Mesendoderm (in vitro differentiated cells): ENCODE measurements at regions not wholly inside any gene's neighbourhood (a gene's known extent, or its start where the extent isn't known, plus 50 kb on each side); places are given as distances from the start of the nearest gene placed in this dataset.

Experiments used
- DNase-seq: peaks from one replicate; pipeline ENCODE4 v3.0.0; 2013
- H2AK5ac ChIP-seq: 2 replicates; pipeline ENCODE4 v1.6.1; 2013; ENCODE audit warnings: low read length, inconsistent platforms
- H2BK120ac ChIP-seq: 2 replicates; pipeline ENCODE4 v1.6.1; 2013; ENCODE audit warnings: low read depth, mild to moderate bottlenecking, low read length, moderate library complexity, mixed read lengths
- H2BK15ac ChIP-seq: replicated peaks from 2 replicates; pipeline ENCODE4 v1.6.1; 2013; ENCODE audit warnings: low read depth, mild to moderate bottlenecking, moderate library complexity
- H2BK5ac ChIP-seq: 2 replicates; pipeline ENCODE4 v1.6.1; 2013; ENCODE audit warnings: low read length, inconsistent platforms
- H3K18ac ChIP-seq: 2 replicates; pipeline ENCODE4 v1.6.1; 2013; ENCODE audit warnings: mild to moderate bottlenecking, low read length, mixed read lengths
- H3K23ac ChIP-seq: one replicate; pipeline ENCODE4 v1.6.1; 2013; ENCODE audit warnings: low read length
- H3K27ac ChIP-seq: 2 replicates; pipeline ENCODE4 v1.5.1; 2013; ENCODE audit warnings: low read depth, mild to moderate bottlenecking, inconsistent platforms, low read length, moderate library complexity
- H3K27me3 ChIP-seq: 2 replicates; pipeline ENCODE4 v1.6.1; 2013; ENCODE audit warnings: low read length, control low read depth, mild to moderate bottlenecking, inconsistent platforms; ENCODE audit not compliant: insufficient read depth, poor library complexity
- H3K36me3 ChIP-seq: 2 replicates; pipeline ENCODE4 v1.6.1; 2013; ENCODE audit warnings: low read length, inconsistent platforms; ENCODE audit not compliant: control insufficient read depth, insufficient read depth
- H3K4ac ChIP-seq: one replicate; pipeline ENCODE4 v1.6.1; 2013; ENCODE audit warnings: low read depth, mild to moderate bottlenecking, low read length, moderate library complexity
- H3K4me1 ChIP-seq: 2 replicates; pipeline ENCODE4 v1.6.1; 2013; ENCODE audit warnings: low read depth, low read length, inconsistent platforms; ENCODE audit not compliant: control insufficient read depth
- H3K4me2 ChIP-seq: 2 replicates; pipeline ENCODE4 v1.6.1; 2013; ENCODE audit warnings: low read length
- H3K4me3 ChIP-seq: 2 replicates; pipeline ENCODE4 v1.5.1; 2013; ENCODE audit warnings: mild to moderate bottlenecking, low read length
- H3K56ac ChIP-seq: one replicate; pipeline ENCODE4 v1.6.1; 2013; ENCODE audit warnings: low read length
- H3K79me1 ChIP-seq: 2 replicates; pipeline ENCODE4 v1.6.1; 2013; ENCODE audit warnings: low read length, inconsistent platforms
- H3K79me2 ChIP-seq: 2 replicates; pipeline ENCODE4 v1.6.1; 2013; ENCODE audit warnings: mild to moderate bottlenecking, low read length; ENCODE audit not compliant: control insufficient read depth, insufficient read depth
- H3K9ac ChIP-seq: 2 replicates; pipeline ENCODE4 v1.6.1; 2013; ENCODE audit warnings: low read length, inconsistent platforms
- H4K5ac ChIP-seq: one replicate; pipeline ENCODE4 v1.6.1; 2013; ENCODE audit warnings: low read length
- H4K8ac ChIP-seq: one replicate; pipeline ENCODE4 v1.6.1; 2013; ENCODE audit warnings: low read depth, mild to moderate bottlenecking, control low read depth, low read length, moderate library complexity
- WGBS: extraction: QIAGEN DNeasy Blood & Tissue Kit; methylation state at CpG from one replicate; pipeline ENCODE4 v1.1.7; 2013; ENCODE audit warnings: low lambda C conversion rate, missing lambda C conversion rate; ENCODE audit not compliant: insufficient coverage; ENCODE audit errors: extremely low coverage; 5-methylcytosine and 5-hydroxymethylcytosine counted together

- H2BK120ac ChIP-seq, result no peak overlapping the region
- no peak overlapping the region for H3K23ac ChIP-seq
- peak; percentile 37 for DNase-seq
- no peak overlapping the region for H3K18ac ChIP-seq
- no peak overlapping the region for H3K56ac ChIP-seq
- no peak overlapping the region for H3K27ac ChIP-seq
- no peaks in the 10 kb centered on the region for H3K27me3 ChIP-seq
- no peak overlapping the region for H2BK15ac ChIP-seq
- no peak overlapping the region for H3K9ac ChIP-seq
- H3K36me3 ChIP-seq, result no peaks in the 10 kb centered on the region
- no peaks in the 10 kb centered on the region for H3K79me2 ChIP-seq
- H3K4me1 ChIP-seq, result no peaks in the 10 kb centered on the region
- no peak overlapping the region for H2AK5ac ChIP-seq
- no peak overlapping the region for H4K5ac ChIP-seq
- H2BK5ac ChIP-seq, result no peak overlapping the region
- no CpG with 5 or more reads among the region's 3 CpGs for WGBS
- no peak overlapping the region for H3K4me2 ChIP-seq
- H3K4ac ChIP-seq, result no peak overlapping the region
- H3K79me1 ChIP-seq, result no peaks in the 10 kb centered on the region
- H4K8ac ChIP-seq, result no peak overlapping the region
- no peak overlapping the region for H3K4me3 ChIP-seq
Observed at GRCh38 chr4:176967586-176967985, 174.9 kb upstream of the VEGFC start.

DNA sequence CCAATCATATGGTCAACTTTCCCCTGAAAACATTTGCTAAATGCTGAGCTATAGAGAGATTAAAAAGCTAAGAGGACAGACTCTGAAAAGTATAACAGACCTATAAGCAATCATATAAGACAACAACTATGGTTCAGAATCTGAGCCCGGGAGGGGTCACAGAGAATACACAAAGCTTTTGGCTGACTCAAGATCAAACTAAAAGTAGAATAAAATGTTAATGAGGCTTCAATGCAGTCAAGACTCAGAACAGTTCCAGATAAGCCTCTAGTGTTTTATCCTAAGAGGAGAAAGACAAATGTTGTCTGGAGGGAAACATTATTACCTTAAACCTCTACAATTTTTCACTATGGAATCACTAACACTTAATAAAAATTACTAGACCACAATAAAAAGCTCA, 175.4 kb upstream of the VEGFC start:
- Histone ChIP-seq H3K23ac (no peak overlapping the region), H3K4me1 (no peaks in the 10 kb centered on the region), H2AK5ac (no peak overlapping the region), H2BK5ac (no peak overlapping the region), H3K79me2 (no peaks in the 10 kb centered on the region), H3K4me3 (no peak overlapping the region), H3K27ac (no peak overlapping the region), H4K8ac (no peak overlapping the region), H3K36me3 (no peaks in the 10 kb centered on the region), H2BK15ac (no peak overlapping the region), H3K4ac (no peak overlapping the region), H3K9ac (no peak overlapping the region), H3K4me2 (no peak overlapping the region), H3K27me3 (no peaks in the 10 kb centered on the region), H3K56ac (no peak overlapping the region), H4K5ac (no peak overlapping the region), H2BK120ac (no peak overlapping the region), H3K79me1 (no peaks in the 10 kb centered on the region), H3K18ac (no peak overlapping the region)
- WGBS, result no CpG with 5 or more reads among the region's 1 CpG
- no peak for DNase-seq

- WGBS, result no CpG with 5 or more reads among the region's 2 CpGs
- H3K18ac ChIP-seq, result no peak overlapping the region
- H3K4ac ChIP-seq, result no peak overlapping the region
- no peak overlapping the region for H3K56ac ChIP-seq
- no peaks in the 10 kb centered on the region for H3K79me2 ChIP-seq
- H3K23ac ChIP-seq, result no peak overlapping the region
- no peaks in the 10 kb centered on the region for H3K79me1 ChIP-seq
- no peak overlapping the region for H2BK15ac ChIP-seq
- no peak overlapping the region for H2BK5ac ChIP-seq
- H3K27me3 ChIP-seq, result no peaks in the 10 kb centered on the region
- no peak for DNase-seq
- H3K4me2 ChIP-seq, result no peak overlapping the region
- H3K36me3 ChIP-seq, result no peaks in the 10 kb centered on the region
- H3K4me3 ChIP-seq, result no peak overlapping the region
- H4K5ac ChIP-seq, result no peak overlapping the region
- H2AK5ac ChIP-seq, result no peak overlapping the region
- no peak overlapping the region for H2BK120ac ChIP-seq
- H3K9ac ChIP-seq, result no peak overlapping the region
- no peak overlapping the region for H4K8ac ChIP-seq
- no peak overlapping the region for H3K27ac ChIP-seq
- H3K4me1 ChIP-seq, result no peaks in the 10 kb centered on the region
Observed at GRCh38 chr4:176969011-176969410, 176.3 kb upstream of the VEGFC start.

GRCh38 chr4:176970853-176971252, 178.1 kb upstream of the VEGFC start:
- no CpG with 5 or more reads among the region's 4 CpGs for WGBS
- no peaks in the 10 kb centered on the region for H3K36me3 ChIP-seq
- H2BK5ac ChIP-seq, result no peak overlapping the region
- H2AK5ac ChIP-seq, result no peak overlapping the region
- no peak overlapping the region for H3K4ac ChIP-seq
- H3K27ac ChIP-seq, result no peak overlapping the region
- no peak overlapping the region for H3K4me3 ChIP-seq
- no peak overlapping the region for H3K9ac ChIP-seq
- no peak for DNase-seq
- no peaks in the 10 kb centered on the region for H3K79me1 ChIP-seq
- H4K5ac ChIP-seq, result no peak overlapping the region
- H3K27me3 ChIP-seq, result no peaks in the 10 kb centered on the region
- no peak overlapping the region for H2BK120ac ChIP-seq
- H2BK15ac ChIP-seq, result no peak overlapping the region
- H3K4me1 ChIP-seq, result no peaks in the 10 kb centered on the region
- no peak overlapping the region for H3K18ac ChIP-seq
- no peak overlapping the region for H3K23ac ChIP-seq
- no peak overlapping the region for H3K4me2 ChIP-seq
- H3K56ac ChIP-seq, result no peak overlapping the region
- no peak overlapping the region for H4K8ac ChIP-seq
- H3K79me2 ChIP-seq, result no peaks in the 10 kb centered on the region

GRCh38 chr4:176971576-176972115, 178.9 kb upstream of the VEGFC start:
- Histone ChIP-seq H3K4me2 (no peak overlapping the region), H3K79me2 (no peaks in the 10 kb centered on the region), H2BK5ac (no peak overlapping the region), H3K27me3 (no peaks in the 10 kb centered on the region), H3K18ac (no peak overlapping the region), H3K9ac (no peak overlapping the region), H3K36me3 (no peaks in the 10 kb centered on the region), H2BK120ac (no peak overlapping the region), H4K5ac (no peak overlapping the region), H3K27ac (no peak overlapping the region), H2AK5ac (no peak overlapping the region), H3K79me1 (no peaks in the 10 kb centered on the region), H3K56ac (no peak overlapping the region), H3K4me1 (no peaks in the 10 kb centered on the region), H2BK15ac (no peak overlapping the region), H3K4ac (no peak overlapping the region), H3K4me3 (no peak overlapping the region), H4K8ac (no peak overlapping the region), H3K23ac (no peak overlapping the region)
- whole genome bisulfite sequencing, result no CpG with 5 or more reads among the region's 7 CpGs
- DNase-seq, result no peak

- Histone ChIP-seq H3K36me3 (no peaks in the 10 kb centered on the region), H3K4ac (no peak overlapping the region), H3K4me1 (no peaks in the 10 kb centered on the region), H3K79me1 (no peaks in the 10 kb centered on the region), H3K9ac (no peak overlapping the region), H3K23ac (no peak overlapping the region), H4K8ac (no peak overlapping the region), H2BK120ac (no peak overlapping the region), H3K79me2 (no peaks in the 10 kb centered on the region), H2AK5ac (no peak overlapping the region), H4K5ac (no peak overlapping the region), H3K27me3 (no peaks in the 10 kb centered on the region), H2BK5ac (no peak overlapping the region), H3K27ac (no peak overlapping the region), H3K4me2 (no peak overlapping the region), H3K56ac (no peak overlapping the region), H3K18ac (no peak overlapping the region), H2BK15ac (no peak overlapping the region), H3K4me3 (no peak overlapping the region)
- WGBS, result no CpG with 5 or more reads among the region's 1 CpG
- DNase-seq, result no peak
Observed at GRCh38 chr4:176979416-176979815, 186.7 kb upstream of the VEGFC start.
